ENCODE measurements at regions not wholly inside any gene's neighbourhood (a gene's known extent, or its start where the extent isn't known, plus 50 kb on each side); places are given as distances from the start of the nearest gene placed in this dataset.
"Not testable (repeated sequence)": the region's sequence is repeated elsewhere in the genome, so short reads cannot be mapped to it uniquely, and the experiment has no call there.

DNA sequence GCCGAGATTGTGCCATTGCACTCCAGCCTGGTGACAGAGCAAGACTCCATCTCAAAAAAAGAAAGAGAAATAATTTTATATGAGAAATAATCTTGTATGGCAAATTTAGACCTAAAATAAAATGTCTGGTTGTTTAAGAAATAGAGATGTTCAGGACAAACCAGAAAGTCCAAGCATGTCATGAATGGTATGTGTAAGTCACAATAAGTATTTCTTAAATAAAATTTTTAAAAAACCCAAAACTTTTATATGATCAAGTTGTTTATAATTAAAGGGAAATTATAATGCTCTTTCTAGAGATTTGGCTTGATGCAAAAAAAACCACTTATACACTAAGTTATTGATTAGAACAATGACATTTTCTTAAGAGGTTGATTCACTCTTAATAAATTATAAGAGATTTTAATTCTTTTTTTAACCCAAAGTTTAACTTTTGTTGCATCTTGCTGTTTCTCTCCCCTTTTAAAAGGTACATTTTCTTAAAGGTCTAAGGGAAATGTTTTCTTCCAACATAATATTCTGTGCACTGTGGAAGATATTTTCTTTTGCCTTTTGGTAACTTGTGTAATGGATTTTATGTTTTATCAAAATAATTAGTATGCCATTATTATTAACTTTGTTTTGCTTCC lies 105.7 kb downstream of the RTP4 start:
- ATAC-seq (ENCODE audit: low read depth) (no peak), DNase-seq (no peak)
- TF ChIP-seq, protein P1, sequence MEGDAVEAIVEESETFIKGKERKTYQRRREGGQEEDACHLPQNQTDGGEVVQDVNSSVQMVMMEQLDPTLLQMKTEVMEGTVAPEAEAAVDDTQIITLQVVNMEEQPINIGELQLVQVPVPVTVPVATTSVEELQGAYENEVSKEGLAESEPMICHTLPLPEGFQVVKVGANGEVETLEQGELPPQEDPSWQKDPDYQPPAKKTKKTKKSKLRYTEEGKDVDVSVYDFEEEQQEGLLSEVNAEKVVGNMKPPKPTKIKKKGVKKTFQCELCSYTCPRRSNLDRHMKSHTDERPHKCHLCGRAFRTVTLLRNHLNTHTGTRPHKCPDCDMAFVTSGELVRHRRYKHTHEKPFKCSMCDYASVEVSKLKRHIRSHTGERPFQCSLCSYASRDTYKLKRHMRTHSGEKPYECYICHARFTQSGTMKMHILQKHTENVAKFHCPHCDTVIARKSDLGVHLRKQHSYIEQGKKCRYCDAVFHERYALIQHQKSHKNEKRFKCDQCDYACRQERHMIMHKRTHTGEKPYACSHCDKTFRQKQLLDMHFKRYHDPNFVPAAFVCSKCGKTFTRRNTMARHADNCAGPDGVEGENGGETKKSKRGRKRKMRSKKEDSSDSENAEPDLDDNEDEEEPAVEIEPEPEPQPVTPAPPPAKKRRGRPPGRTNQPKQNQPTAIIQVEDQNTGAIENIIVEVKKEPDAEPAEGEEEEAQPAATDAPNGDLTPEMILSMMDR (IDR thresholded peaks at IDR 0.05): no peak
- POLR2A ChIA-PET: no interaction called here
- Mint-ChIP-seq H3K27ac (no peak overlapping the region), H3K9me3 (peaks cover 14% of the 10 kb centered on the region), H3K36me3 (ENCODE audit: low read depth) (no peaks in the 10 kb centered on the region), H3K4me3 (no peak overlapping the region), H3K4me1 (no peaks in the 10 kb centered on the region), H3K27me3 (peaks cover 3% of the 10 kb centered on the region)
- CTCF ChIA-PET: interaction anchor here (0.6 kb wide), 1 partner anchor 1812 kb away, joined by 3 read pairs; no protein-coding TSS in a partner anchor
- intact Hi-C loops (cut with micrococcal nuclease): no loop called here

GRCh38 chr3:187466306-187466705 lies 98.1 kb downstream of the RTP4 start:
- CTCF ChIA-PET; H3K4me1 Mint-ChIP-seq; H3K9me3 Mint-ChIP-seq; ATAC-seq (ENCODE audit: low read depth); DNase-seq; H3K4me3 Mint-ChIP-seq; H3K27ac Mint-ChIP-seq; POLR2A ChIA-PET; H3K36me3 Mint-ChIP-seq (ENCODE audit: low read depth); intact Hi-C loops (cut with micrococcal nuclease): not testable (repeated sequence)
- H3K27me3 Mint-ChIP-seq: peaks cover 11% of the 10 kb centered on the region

DNA sequence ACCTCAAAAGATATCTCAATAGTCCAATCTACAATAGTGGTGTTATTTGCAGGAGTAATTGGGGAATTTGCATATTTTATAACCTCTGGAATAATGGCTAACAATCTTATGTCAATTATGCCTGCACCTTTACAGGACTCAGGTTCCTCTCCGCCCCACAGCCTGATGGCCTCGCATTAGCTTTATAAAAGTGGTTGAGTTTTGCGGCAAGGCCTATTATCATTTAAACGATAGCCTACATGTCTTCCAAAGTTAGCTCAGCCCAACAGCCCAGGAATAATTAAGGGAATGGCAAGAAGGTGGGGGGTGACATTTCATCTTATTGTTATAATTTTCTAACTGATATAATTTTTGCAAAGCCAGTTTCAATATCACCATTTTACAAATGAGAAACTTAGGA lies 97.3 kb downstream of the RTP4 start:
- no peaks in the 10 kb centered on the region for H3K36me3 Mint-ChIP-seq (ENCODE audit: low read depth)
- POLR2A ChIA-PET: no interaction called here
- intact Hi-C loops (cut with micrococcal nuclease): no loop called here
- no peaks in the 10 kb centered on the region for H3K4me1 Mint-ChIP-seq
- no peak for DNase-seq
- CTCF ChIA-PET: no interaction called here
- no peak overlapping the region for H3K4me3 Mint-ChIP-seq
- no peaks in the 10 kb centered on the region for H3K9me3 Mint-ChIP-seq
- no peak for ATAC-seq (ENCODE audit: low read depth)
- no peak overlapping the region for H3K27ac Mint-ChIP-seq
- H3K27me3 Mint-ChIP-seq: peaks cover 12% of the 10 kb centered on the region
- TF ChIP-seq, protein P1 (IDR thresholded peaks at IDR 0.05): no peak

- ATAC-seq (ENCODE audit: low read depth): no peak
These were observed 96.5 kb downstream of the RTP4 start for GRCh38 chr3:187464682-187465081.

DNA sequence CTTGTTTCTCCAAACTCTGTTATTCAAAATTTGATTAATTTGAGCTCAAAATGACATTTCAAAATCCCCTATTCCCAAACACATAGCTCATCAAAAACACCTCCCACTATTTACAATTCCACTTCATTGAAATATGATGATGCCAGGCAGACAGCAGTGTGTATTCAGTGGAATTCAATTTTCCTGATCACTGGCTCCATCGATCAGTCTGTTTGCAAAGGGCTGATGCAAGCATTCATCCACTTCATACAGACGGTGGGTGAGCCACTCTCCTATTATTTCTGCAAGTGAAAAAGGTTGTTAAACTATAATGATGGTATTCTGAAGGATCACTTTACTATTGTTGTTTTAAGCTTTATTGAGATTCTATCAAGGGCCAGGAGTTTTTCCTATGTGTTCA lies 90.7 kb downstream of the RTP4 start:
- intact Hi-C loops (cut with micrococcal nuclease): no loop called here
- POLR2A ChIA-PET: no interaction called here
- Mint-ChIP-seq H3K36me3 (ENCODE audit: low read depth) (no peaks in the 10 kb centered on the region), H3K4me3 (no peak overlapping the region), H3K9me3 (no peaks in the 10 kb centered on the region), H3K27ac (no peak overlapping the region), H3K4me1 (no peaks in the 10 kb centered on the region), H3K27me3 (peaks cover 25% of the 10 kb centered on the region)
- CTCF ChIA-PET: no interaction called here
- TF ChIP-seq, protein P1 (IDR thresholded peaks at IDR 0.05): no peak
- no peak for DNase-seq
- ATAC-seq (ENCODE audit: low read depth): no peak

More at GRCh38 chr3:187464682-187465081, 96.5 kb downstream of the RTP4 start:
- Mint-ChIP-seq H3K27ac (no peak overlapping the region), H3K4me3 (no peak overlapping the region), H3K36me3 (ENCODE audit: low read depth) (no peaks in the 10 kb centered on the region), H3K4me1 (no peaks in the 10 kb centered on the region), H3K27me3 (peaks cover 12% of the 10 kb centered on the region), H3K9me3 (no peaks in the 10 kb centered on the region)
- POLR2A ChIA-PET: interaction anchor here (0.6 kb wide), 1 partner anchor 126 kb away, joined by 4 read pairs; no protein-coding TSS in a partner anchor
- intact Hi-C loops (cut with micrococcal nuclease): no loop called here
- TF ChIP-seq, protein P1 (IDR thresholded peaks at IDR 0.05): no peak
- CTCF ChIA-PET: no interaction called here
- no peak for DNase-seq

- Mint-ChIP-seq H3K9me3 (no peaks in the 10 kb centered on the region), H3K4me3 (no peak overlapping the region), H3K27me3 (peaks cover 28% of the 10 kb centered on the region), H3K27ac (no peak overlapping the region), H3K4me1 (no peaks in the 10 kb centered on the region), H3K36me3 (ENCODE audit: low read depth) (no peaks in the 10 kb centered on the region)
- no peak for ATAC-seq (ENCODE audit: low read depth)
- ChIA-PET CTCF (no interaction called here), POLR2A (no interaction called here)
- intact Hi-C loops (cut with micrococcal nuclease): no loop called here
- TF ChIP-seq, protein P1 (IDR thresholded peaks at IDR 0.05): no peak
- no peak for DNase-seq
These were observed 90.2 kb downstream of the RTP4 start for GRCh38 chr3:187458383-187458782.

Data from activated B cell treated with CpG ODN at 0.5 μM for 24 hours (primary cell).